Tibial nerve (tissue), 4 donors: ENCODE measurements at regions not wholly inside any gene's neighbourhood (a gene's known extent, or its start where the extent isn't known, plus 50 kb on each side); places are given as distances from the start of the nearest gene placed in this dataset.
A peak's percentile ranks its signal among the peaks of the same experiment; 100 is the strongest.
"Not testable (repeated sequence)": the region's sequence is repeated elsewhere in the genome, so short reads cannot be mapped to it uniquely, and the experiment has no call there.

Experiments used
- DNase-seq, 2 donors: peaks; one replicate each; pipeline ENCODE4 v3.0.0-alpha.2; 2019; ENCODE audit warnings: low spot score in 2 of 2
- H3K27ac ChIP-seq, 4 donors: fragments of 200-600 bp; sonication (generic) in 3 of 4; one replicate each; pipeline ENCODE4 v1.5.1; 2017 to 2019; ENCODE audit warnings: mild to moderate bottlenecking in 1 of 4
- H3K27me3 ChIP-seq, 2 donors: fragments of 200-600 bp; sonication (generic) in 1 of 2; one replicate each; pipeline versions ENCODE4 v1.5.1 to v1.6.0; 2017 to 2019
- H3K36me3 ChIP-seq, 3 donors: fragments of 200-600 bp; sonication (generic); one replicate each; pipeline ENCODE4 v1.5.1; 2018 to 2019
- H3K4me1 ChIP-seq, 4 donors: fragments of 200-600 bp; sonication (generic) in 3 of 4; one replicate each; pipeline ENCODE4 v1.5.1; 2017 to 2019
- H3K4me3 ChIP-seq, 4 donors: fragments of 200-600 bp; sonication (generic) in 3 of 4; one replicate each; pipeline ENCODE4 v1.5.1; 2017 to 2019; ENCODE audit warnings: mild to moderate bottlenecking in 1 of 4, moderate library complexity in 1 of 4
- H3K9me3 ChIP-seq, 4 donors: fragments of 200-600 bp; sonication (generic) in 3 of 4; one replicate each; pipeline ENCODE4 v1.5.1; 2017 to 2019
- CTCF ChIP-seq, 5 experiments: fragments of 200-600 bp in 3 of 5; fragments of 450-650 bp in 2 of 5; sonication (generic) in 3 of 5; IDR thresholded peaks; one replicate each; pipeline ENCODE4 v1.5.1; 2016 to 2019; ENCODE audit warnings: antibody characterized with exemption in 5 of 5, mild to moderate bottlenecking in 3 of 5, moderate library complexity in 2 of 5
- EP300 ChIP-seq, 2 donors: sonication (generic); formaldehyde crosslinking; IDR thresholded peaks; one replicate each; pipeline ENCODE4 v1.6.1; 2017; ENCODE audit warnings: antibody characterized with exemption in 2 of 2, mild to moderate bottlenecking in 1 of 2
- POLR2A ChIP-seq, 2 donors: fragments of 450-650 bp; IDR thresholded peaks; one replicate each; pipeline ENCODE4 v1.6.1; 2017; ENCODE audit warnings: antibody characterized with exemption in 2 of 2, mild to moderate bottlenecking in 2 of 2, moderate library complexity in 2 of 2
- WGBS, 2 donors: methylation state at CpG; one replicate each; pipeline ENCODE4 v1.1.5; 2018; 5-methylcytosine and 5-hydroxymethylcytosine counted together

DNA sequence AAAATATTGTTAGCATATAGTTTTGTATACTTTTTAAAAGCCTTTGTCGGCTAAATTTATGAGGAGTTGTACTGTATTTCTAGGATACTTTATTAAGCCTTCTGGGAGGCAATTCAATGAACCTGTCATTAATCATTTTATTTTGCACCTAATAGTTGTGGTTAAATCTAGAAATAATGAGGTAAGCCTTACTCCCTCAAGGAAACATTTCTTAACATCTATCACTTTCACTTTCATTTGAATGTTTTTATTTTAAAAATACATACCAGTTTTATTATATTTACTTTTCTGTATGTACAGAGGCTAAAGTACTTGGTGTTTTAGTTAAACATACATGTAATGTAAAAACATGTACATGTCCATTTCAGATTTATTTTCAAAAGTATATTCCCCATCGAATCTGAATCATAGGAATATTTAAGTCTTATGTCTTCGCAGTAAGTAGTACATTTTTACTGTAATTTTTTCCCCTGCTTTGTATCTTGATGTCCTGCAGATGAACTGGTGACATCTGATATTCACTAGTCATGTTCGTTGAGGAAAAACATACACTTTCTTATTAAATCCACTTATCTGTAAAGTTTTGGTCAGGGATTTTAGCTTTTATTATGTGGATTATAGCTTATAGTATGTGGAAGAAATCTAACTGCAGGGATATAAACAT, 82.8 kb downstream of the DISP1 start:
- H3K4me3 ChIP-seq, result peak overlapping the region; percentile 1 to 26 (median 11)
- H3K4me1 ChIP-seq, result peaks cover 0 to 29% (median 1%) of the 10 kb centered on the region in 4 donors
- H3K9me3 ChIP-seq, result no peaks in the 10 kb centered on the region
- TF ChIP-seq CTCF (IDR thresholded peaks at IDR 0.05) (no peak), EP300 (IDR thresholded peaks at IDR 0.05) (no peak), POLR2A (IDR thresholded peaks at IDR 0.05) (no peak)
- peaks cover 0 to 18% (median 0%) of the 10 kb centered on the region in 3 donors for H3K36me3 ChIP-seq
- 23 to 33% methylated on average over 4 of the region's 4 CpGs for WGBS, 2 donors
- peak overlapping the region; percentile 4 to 74 (median 22) for H3K27ac ChIP-seq
- DNase-seq, result no peak
- H3K27me3 ChIP-seq, result no peaks in the 10 kb centered on the region

DNA sequence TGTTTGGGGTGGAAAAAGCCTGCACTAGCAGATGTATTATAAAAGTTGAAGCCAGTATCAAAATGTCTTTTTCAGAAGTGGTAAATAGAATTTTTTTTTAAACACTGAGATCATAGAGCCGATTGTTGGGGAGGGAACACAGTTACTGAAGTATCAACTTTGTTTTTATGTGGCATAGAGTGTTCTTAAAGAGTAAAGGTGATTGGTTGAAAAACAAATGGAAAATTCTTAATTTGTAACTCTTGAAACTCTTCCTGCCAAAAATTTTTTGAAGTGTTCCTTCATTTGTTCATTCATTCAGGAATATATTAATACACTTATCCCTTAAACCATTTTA, 83.3 kb downstream of the DISP1 start:
- Histone ChIP-seq H3K36me3 (peaks cover 0 to 18% (median 0%) of the 10 kb centered on the region in 3 donors), H3K4me1 (peaks cover 0 to 29% (median 1%) of the 10 kb centered on the region in 4 donors), H3K4me3 (peak overlapping the region; percentile 1 to 26 (median 11)), H3K27me3 (no peaks in the 10 kb centered on the region), H3K27ac (peak overlapping the region in 3 of 4 donors; percentile 11 to 74 (median 32)), H3K9me3 (no peaks in the 10 kb centered on the region)
- WGBS, 2 donors, result 11 to 12% methylated on average over 1 of the region's 1 CpG
- no peak for DNase-seq
- no peak for TF ChIP-seq POLR2A (IDR thresholded peaks at IDR 0.05)
- no peak for TF ChIP-seq CTCF (IDR thresholded peaks at IDR 0.05)
- TF ChIP-seq EP300 (IDR thresholded peaks at IDR 0.05), result no peak

DNA sequence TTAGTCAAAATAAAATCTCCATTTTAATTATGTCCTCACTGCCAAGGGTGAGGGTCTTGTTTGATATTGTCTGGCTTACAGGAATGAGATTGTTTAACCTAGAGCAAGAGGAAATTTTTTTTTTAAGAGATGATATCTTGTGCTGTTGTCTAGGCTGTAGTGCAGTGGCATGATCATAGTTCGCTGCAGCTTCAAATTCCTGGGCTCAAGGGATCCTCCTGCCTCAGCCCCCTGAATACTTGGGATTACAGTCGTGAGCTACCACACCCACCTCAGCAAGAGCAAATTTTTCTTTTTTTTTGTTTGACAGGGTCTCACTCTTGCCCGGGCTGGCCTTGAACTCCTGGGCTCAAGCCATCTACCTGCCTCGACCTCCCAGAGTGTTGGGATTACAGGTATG, 84.6 kb downstream of the DISP1 start:
- no peak overlapping the region for H3K27ac ChIP-seq
- H3K36me3 ChIP-seq, result peaks cover 0 to 6% (median 0%) of the 10 kb centered on the region in 3 donors
- peaks cover 0 to 29% (median 1%) of the 10 kb centered on the region in 4 donors for H3K4me1 ChIP-seq
- 59 to 84% methylated on average over 4 of the region's 4 CpGs for WGBS, 2 donors
- no peak for DNase-seq
- no peaks in the 10 kb centered on the region for H3K27me3 ChIP-seq
- no peak overlapping the region for H3K4me3 ChIP-seq
- TF ChIP-seq EP300 (IDR thresholded peaks at IDR 0.05), result no peak
- TF ChIP-seq CTCF (IDR thresholded peaks at IDR 0.05), result no peak
- TF ChIP-seq POLR2A (IDR thresholded peaks at IDR 0.05), result no peak
- no peaks in the 10 kb centered on the region for H3K9me3 ChIP-seq

- Histone ChIP-seq H3K9me3 (no peaks in the 10 kb centered on the region), H3K27ac (no peak overlapping the region), H3K36me3 (peaks cover 0 to 5% (median 0%) of the 10 kb centered on the region in 3 donors), H3K4me3 (no peak overlapping the region), H3K27me3 (no peaks in the 10 kb centered on the region), H3K4me1 (peaks cover 0 to 3% (median 0%) of the 10 kb centered on the region in 4 donors)
- TF ChIP-seq POLR2A (IDR thresholded peaks at IDR 0.05) (no peak), CTCF (IDR thresholded peaks at IDR 0.05) (no peak), EP300 (IDR thresholded peaks at IDR 0.05) (no peak)
- WGBS, 2 donors, result 80 to 81% methylated on average over 6 of the region's 6 CpGs
- DNase-seq, result no peak
Measured at GRCh38 chr1:222904451-222904850, 89.6 kb downstream of the DISP1 start.

DNA sequence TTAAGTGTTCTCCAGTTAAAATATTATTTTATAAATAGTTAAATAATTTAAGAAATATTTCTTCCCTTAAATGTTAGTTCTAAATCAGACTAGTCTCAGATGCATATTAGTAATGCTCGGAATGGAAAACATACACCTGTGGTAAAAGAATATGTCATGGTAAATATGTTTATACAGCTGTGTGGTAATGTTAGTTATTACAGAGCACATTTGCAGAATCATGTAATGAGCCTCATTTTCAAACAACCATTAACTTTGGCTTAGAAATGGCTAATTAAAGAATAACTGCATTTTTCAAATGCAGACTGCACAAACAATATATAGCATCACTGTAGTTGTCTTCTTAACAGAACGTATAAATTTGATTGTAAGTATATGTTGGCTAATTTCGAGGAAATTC, 90.3 kb downstream of the DISP1 start:
- Histone ChIP-seq H3K4me1 (peaks cover 0 to 6% (median 0%) of the 10 kb centered on the region in 4 donors), H3K9me3 (no peaks in the 10 kb centered on the region), H3K27ac (no peak overlapping the region), H3K4me3 (no peak overlapping the region), H3K27me3 (no peaks in the 10 kb centered on the region), H3K36me3 (peaks cover 0 to 5% (median 0%) of the 10 kb centered on the region in 3 donors)
- 80 to 82% methylated on average over 3 of the region's 3 CpGs for WGBS, 2 donors
- TF ChIP-seq EP300 (IDR thresholded peaks at IDR 0.05), result no peak
- no peak for TF ChIP-seq CTCF (IDR thresholded peaks at IDR 0.05)
- TF ChIP-seq POLR2A (IDR thresholded peaks at IDR 0.05), result no peak
- no peak for DNase-seq

GRCh38 chr1:222906271-222906739, 91.5 kb downstream of the DISP1 start:
- H3K4me1 ChIP-seq, H3K27me3 ChIP-seq, H3K9me3 ChIP-seq, H3K36me3 ChIP-seq, H3K4me3 ChIP-seq, DNase-seq, H3K27ac ChIP-seq: not testable (repeated sequence)
- 93% methylated on average over 11 of the region's 11 CpGs for WGBS, 2 donors
